ENCODE measurements at regions not wholly inside any gene's neighbourhood (a gene's known extent, or its start where the extent isn't known, plus 50 kb on each side); places are given as distances from the start of the nearest gene placed in this dataset.

GRCh38 chr12:107605293-107605692 lies 80.3 kb upstream of the PWP1 start:
- TF ChIP-seq PKNOX1 (IDR thresholded peaks at IDR 0.05) (no peak), SP1 (IDR thresholded peaks at IDR 0.05) (no peak), SUZ12 (IDR thresholded peaks at IDR 0.05) (no peak), BHLHE40 (IDR thresholded peaks at IDR 0.05; ENCODE audit: borderline replicate concordance) (no peak), L3MBTL2 (conservative IDR thresholded peaks at IDR 0.05) (no peak)
